Astrocyte of the cerebellum (primary cell): ENCODE measurements at regions not wholly inside any gene's neighbourhood (a gene's known extent, or its start where the extent isn't known, plus 50 kb on each side); places are given as distances from the start of the nearest gene placed in this dataset.

Experiments
- DNase-seq: peaks from one replicate; pipeline ENCODE4 v3.0.0-alpha.2; 2011; ENCODE audit warnings: low read depth
- H3K4me3 ChIP-seq: 2 replicates; pipeline ENCODE4 v1.5.1; 2011; ENCODE audit warnings: mild to moderate bottlenecking, low read depth, low read length, moderate library complexity
- in situ Hi-C: cut with HindIII; loops from 2 replicates; pipeline ENCODE4 v1.10.0; 2017; ENCODE audit warnings: low sequenced_read_pairs
- TF ChIP-seq, protein P1 (sequence below): IDR thresholded peaks from 2 replicates; pipeline ENCODE4 v1.5.1; 2012; ENCODE audit warnings: low read length, low read depth, moderate library complexity, mild to moderate bottlenecking; ENCODE audit errors: missing control alignments

DNA sequence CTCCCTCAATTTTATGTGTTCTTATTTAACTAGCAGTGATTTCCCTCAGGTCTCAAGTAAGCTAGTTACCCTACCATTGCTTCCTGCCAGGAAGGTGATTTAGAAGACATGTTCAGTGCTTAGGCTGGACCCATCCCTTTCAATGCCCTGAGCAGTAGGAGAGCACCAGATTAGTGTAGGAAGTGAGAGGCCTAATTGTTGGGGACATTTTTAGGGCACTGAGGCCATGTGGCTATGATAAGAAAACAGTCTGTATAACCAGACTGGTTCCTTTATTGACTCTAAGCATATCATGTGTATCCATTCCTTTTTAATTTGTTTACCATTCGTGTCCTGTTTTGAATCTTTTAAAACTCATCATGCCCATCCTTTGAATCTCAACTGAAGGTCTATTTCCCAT is 312.3 kb upstream of the PRR16 start:
- TF ChIP-seq, protein P1, sequence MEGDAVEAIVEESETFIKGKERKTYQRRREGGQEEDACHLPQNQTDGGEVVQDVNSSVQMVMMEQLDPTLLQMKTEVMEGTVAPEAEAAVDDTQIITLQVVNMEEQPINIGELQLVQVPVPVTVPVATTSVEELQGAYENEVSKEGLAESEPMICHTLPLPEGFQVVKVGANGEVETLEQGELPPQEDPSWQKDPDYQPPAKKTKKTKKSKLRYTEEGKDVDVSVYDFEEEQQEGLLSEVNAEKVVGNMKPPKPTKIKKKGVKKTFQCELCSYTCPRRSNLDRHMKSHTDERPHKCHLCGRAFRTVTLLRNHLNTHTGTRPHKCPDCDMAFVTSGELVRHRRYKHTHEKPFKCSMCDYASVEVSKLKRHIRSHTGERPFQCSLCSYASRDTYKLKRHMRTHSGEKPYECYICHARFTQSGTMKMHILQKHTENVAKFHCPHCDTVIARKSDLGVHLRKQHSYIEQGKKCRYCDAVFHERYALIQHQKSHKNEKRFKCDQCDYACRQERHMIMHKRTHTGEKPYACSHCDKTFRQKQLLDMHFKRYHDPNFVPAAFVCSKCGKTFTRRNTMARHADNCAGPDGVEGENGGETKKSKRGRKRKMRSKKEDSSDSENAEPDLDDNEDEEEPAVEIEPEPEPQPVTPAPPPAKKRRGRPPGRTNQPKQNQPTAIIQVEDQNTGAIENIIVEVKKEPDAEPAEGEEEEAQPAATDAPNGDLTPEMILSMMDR: no peak
- H3K4me3 ChIP-seq: no peak overlapping the region
- DNase-seq: no peak
- in situ Hi-C loops: no loop called here

DNA sequence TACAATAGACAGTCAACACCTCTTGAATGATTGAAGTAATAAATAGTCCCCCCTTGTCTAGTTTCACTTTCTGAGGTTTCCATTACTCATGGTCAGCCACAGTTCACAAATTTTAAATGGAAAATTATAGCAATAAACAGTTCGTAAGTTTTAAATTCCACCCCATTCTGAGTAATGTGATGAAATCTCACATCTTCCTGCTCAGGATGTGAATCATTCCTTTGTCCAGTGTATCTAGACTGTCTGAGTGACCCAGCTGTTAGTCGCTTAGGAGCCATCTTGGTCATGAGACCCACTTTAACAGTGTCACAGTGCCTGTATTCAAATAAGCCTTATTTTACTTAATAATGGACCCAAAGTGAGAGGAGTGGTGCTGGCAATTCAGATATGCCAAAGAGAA is 311.6 kb upstream of the PRR16 start:
- in situ Hi-C loops: no loop called here
- peak; percentile 4 for DNase-seq
- TF ChIP-seq, protein P1: no peak
- no peak overlapping the region for H3K4me3 ChIP-seq

DNA sequence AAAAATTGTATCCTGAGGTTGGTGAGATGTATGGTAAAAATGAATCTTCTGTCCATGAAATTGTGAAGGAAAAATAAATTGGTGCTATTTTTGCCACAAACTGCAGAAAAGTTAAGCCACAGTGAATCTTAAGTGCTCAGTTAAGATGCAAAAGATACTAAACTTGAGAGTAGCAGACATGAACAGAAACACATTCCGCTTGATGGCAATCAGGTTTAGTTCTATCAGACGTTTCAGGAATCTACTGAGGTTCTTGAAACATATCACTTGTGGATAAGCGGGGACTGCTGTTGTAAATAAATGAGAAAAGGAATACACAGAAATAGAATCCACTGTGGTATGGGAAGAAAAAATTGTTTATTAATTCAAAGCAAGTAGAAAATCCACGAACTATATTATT is 311.2 kb upstream of the PRR16 start:
- H3K4me3 ChIP-seq: no peak overlapping the region
- TF ChIP-seq, protein P1: no peak
- in situ Hi-C loops: no loop called here
- no peak for DNase-seq

DNA sequence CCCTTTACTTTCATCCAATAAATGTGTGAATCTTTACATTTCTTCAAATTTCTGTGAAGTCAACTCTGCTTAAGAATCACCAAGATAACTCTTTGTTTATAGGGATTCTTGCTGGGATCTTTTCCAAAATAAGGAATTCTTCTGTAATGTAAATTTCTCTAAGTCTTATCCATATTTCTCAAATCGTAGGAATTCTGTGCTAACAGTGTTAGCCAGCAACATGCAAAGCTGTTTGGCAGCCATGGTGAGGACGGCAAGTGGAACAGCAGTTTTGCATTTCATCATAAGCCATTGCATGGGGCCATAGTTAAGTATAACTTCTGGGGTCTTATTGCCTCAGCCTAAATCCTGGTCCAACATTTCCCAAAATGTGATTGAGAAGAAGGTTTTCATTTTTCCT is 310.5 kb upstream of the PRR16 start:
- TF ChIP-seq, protein P1: no peak
- DNase-seq: no peak
- H3K4me3 ChIP-seq: no peak overlapping the region
- in situ Hi-C loops: no loop called here

DNA sequence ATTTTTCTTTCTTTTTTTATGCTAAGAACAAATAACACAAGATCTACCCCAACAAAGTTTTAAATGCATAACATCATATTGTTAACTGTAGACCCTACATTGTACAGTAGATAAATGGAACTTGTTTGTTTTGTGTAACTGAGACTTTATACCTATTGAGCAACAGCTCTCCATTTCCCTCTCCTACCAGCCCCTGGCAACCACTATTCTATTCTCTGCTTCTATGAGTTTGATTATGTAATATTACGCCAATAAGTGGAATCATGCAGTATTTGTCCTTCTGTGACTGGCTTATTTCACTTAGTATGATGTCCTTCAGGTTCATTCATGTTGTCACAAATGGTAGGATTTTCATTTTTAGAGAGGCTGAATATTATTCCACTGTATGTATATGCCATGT is 308.2 kb upstream of the PRR16 start:
- in situ Hi-C loops: no loop called here
- no peak overlapping the region for H3K4me3 ChIP-seq
- TF ChIP-seq, protein P1: no peak
- no peak for DNase-seq

DNA sequence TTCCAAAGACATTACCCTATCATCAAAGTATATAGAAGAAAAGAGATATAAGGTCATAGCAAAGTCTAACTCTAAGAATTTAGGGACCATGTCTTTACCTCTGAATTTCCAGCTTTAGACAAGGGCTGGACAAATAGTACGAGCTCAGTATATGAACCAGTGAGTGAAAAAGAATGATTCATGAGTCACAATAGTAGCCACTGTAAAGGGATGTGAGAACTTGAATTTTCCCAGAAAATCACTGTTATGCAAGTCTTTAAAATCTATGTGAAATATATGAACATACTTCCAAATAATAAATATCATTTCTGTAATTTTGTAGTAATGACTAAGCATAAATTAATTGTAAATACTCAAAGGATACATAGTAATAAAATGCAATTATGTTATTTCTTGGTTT is 305.9 kb upstream of the PRR16 start:
- H3K4me3 ChIP-seq: no peak overlapping the region
- TF ChIP-seq, protein P1: no peak
- in situ Hi-C loops: no loop called here
- no peak for DNase-seq

DNA sequence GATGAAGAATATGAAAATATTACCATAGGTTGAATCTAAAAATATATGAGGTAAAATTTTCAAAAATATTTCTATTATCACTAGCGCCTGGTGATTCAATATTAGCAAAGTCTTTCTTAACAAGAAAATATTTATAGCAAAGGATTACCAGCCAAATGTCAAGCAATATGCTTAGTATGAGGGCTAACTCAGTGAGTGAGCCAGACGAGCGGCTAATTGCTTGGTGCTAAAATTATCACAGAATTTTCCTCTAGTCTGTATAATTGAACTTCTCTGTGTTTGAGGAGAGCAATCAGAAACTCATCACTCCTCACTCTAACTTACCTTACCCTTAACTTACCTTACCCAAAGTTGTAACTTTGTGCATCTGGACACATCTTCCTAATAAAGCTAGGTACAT is 304.9 kb upstream of the PRR16 start:
- in situ Hi-C loops: no loop called here
- TF ChIP-seq, protein P1: no peak
- no peak for DNase-seq
- H3K4me3 ChIP-seq: no peak overlapping the region
